HT1080 (cell line): ENCODE measurements at regions not wholly inside any gene's neighbourhood (a gene's known extent, or its start where the extent isn't known, plus 50 kb on each side); places are given as distances from the start of the nearest gene placed in this dataset.
"Not testable (repeated sequence)": the region's sequence is repeated elsewhere in the genome, so short reads cannot be mapped to it uniquely, and the experiment has no call there.

Source experiments
- DNase-seq: peaks from one replicate; pipeline ENCODE4 v3.0.0-alpha.2; 2015; ENCODE audit warnings: low read depth

DNA sequence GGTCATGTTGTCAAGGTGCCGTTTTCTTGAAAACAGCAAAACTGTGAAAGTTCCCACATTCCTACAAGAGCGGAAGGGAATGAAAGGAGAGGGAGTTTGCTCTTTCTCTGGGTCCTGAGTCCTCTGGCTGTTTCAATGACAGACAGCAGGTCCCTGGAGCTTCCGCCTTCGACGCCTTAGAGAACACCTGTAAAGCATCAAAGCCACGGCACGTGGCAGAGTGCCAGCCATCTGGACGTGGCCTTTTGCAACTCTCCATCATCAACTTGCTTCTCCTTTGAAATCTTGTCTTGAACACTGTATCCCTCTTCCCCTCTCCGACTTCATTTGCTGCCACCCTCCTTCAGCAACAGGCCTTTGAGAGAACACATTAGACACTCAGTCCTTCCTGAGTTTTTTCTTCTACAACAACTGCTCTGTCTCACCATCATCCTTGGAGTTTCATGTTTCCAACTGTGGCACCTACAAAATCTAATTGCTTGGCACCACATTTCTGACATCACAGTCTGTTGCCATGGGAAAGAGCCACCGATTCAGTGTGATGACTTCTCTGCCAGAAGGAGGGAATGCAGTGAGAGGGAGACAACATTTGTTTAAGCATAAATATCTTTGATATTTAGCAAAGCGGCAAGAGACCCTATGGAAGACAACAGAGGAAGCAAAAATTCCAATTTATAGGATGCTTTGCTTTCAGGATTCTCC lies 204.9 kb upstream of the PTER start:
- DNase-seq = no peak

GRCh38 chr10:16232441-16232840 lies 204.4 kb upstream of the PTER start:
- no peak for DNase-seq

GRCh38 chr10:16234916-16235315 lies 201.9 kb upstream of the PTER start:
- no peak for DNase-seq

DNA sequence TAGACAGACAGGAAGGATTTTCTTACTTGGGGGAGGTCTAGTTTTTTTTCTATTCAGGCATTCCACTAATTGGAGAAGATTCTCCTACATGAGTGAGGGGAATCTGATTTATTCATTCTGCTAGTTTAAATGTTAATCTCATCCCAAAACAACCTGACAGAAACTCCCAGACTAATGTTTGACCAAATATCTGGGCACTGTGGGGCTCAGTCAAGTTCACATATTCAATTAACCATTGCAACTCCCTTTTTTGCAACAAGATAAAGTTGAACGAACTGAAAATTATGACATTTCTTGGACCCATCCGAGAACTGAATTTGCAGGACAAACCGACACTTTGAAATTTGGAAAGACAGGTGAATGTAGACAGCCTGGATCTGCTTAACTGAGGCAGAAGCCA lies 194.4 kb upstream of the PTER start:
- DNase-seq = no peak

DNA sequence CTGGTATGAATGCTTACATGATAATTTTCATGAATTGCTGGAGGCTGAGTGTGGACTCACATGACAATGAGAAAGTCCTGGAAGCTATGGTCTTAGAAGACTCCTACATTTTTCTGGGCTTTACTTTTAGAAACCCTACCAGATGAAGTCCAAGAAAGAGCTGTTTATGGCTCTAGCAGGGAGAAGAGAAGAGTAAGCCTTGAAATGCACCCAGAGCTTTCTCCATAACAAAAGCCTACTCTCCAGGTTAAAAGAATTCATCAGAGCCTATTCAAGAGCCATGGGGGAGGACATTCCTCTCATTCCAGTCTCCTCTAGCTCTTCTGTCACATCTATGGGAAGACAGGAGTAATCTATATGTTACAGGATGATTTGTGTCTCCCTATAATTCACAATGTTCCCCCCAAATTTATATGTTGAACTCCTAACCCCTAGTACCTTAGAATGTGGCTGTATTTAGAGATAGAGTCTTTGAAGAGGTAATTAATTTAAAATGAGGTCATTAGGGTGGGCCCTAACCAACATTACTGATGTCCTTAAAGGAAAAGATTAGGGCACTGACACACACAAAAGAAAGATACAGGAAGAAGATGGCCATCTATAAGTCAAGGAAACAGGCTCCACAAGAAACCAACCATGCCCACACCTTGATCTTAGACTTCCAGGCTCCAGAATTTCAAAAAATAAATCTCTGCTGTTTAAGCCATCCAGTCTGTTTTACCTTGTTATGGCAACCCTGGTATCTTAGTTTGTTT lies 193.8 kb upstream of the PTER start:
- DNase-seq = no peak

GRCh38 chr10:16250136-16250535 lies 186.7 kb upstream of the PTER start:
- DNase-seq = not testable (repeated sequence)

GRCh38 chr10:16256336-16256735 lies 180.5 kb upstream of the PTER start:
- DNase-seq = no peak

DNA sequence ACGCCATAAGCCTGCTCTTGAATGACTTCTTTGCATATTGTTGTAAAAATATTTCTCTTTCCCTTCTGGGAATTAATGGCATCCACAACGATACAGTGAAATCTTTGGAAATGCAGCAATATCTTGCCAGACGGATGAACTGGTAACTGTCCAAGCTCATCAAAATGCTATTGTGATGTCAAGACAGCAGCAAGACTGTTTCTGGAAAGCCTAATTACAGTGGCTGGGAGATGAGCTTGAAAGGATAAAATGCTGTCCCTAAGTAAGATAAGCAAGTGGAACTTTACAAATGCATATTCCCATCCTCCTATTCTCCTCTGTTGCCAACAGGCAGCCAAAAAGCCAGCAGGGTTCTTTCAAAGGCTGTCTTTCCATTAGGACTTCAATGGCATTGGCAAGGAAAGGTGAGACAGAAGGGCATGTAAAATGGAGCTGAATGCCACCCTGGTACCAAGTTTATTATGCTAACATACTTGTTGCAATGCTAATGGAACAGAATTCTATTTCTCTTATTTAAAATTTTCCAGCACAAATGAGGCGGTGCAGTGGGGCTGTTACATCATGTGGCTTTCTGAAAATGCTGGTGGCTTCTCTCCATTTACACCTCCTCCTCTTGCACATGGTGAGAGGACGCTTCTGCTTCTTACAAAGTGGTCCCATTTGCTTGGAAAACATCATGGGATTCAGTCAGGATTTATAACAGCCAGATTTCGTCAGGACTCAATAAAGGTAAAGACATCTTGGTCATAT lies 178.3 kb upstream of the PTER start:
- no peak for DNase-seq

DNA sequence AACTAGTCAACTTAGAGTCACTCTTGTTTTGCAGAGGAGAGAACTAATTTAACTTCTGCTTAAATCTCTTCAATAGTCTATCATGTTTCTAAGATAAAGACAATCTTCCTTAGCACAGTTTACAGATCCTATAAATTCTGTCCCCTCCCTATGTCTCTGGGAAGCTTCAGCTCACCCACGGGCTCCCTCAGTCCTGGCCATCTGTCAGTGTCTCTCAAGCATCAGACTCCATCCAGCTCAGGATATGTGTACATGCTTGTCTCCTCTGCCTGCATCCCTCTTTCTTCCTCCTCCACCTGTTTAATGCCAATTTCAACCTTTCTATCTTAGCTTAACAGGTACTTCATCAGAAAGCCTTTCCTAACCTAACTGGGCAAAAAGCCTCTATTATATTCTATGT lies 177.1 kb upstream of the PTER start:
- DNase-seq = no peak

- DNase-seq = no peak
Measured at GRCh38 chr10:16260388-16260787, 176.4 kb upstream of the PTER start.

GRCh38 chr10:16271571-16271970 lies 165.2 kb upstream of the PTER start:
- DNase-seq = no peak

- no peak for DNase-seq
Measured at GRCh38 chr10:16274911-16275310, 161.9 kb upstream of the PTER start.

DNA sequence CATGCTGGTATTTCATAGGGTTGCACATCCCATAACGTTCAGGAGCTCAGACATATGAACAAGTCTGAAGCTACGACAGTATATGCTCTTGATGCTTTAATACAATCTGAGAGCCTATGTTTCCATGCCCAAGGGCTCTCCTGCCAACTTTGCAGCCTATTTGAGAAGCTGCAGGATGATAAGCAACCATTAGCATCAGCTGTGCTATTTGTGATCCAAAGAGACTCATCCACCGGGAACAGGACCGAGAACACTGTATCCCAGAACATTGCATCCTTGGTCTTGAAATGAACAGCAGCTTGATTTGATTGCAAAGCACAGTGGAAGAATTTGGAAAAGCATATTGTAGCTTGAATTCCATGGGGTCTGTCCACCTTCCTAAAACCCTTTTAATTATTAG lies 156.2 kb upstream of the PTER start:
- no peak for DNase-seq

GRCh38 chr10:16292366-16292765 lies 144.4 kb upstream of the PTER start:
- DNase-seq = no peak

DNA sequence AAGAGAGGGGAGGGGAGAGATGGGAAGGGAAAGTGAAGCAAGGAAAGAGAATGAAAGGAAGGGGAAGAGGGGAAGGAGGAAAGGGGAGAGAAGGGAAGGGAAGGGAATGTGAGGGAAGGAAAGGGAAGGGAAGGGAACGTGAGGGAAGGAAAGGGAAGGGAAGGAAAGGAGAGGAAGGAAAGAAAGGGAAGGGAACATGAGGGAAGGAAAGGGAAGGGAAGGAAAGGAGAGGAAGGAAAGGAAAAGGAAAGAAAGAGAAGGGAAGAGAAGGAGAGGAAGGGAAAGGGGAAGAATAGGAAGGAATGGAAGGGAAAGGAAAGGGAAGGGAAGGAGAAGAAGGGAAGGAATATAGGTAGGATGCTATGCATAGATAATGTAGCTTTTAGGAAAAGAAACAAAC lies 139.7 kb upstream of the PTER start:
- DNase-seq = no peak

- no peak for DNase-seq
Measured at GRCh38 chr10:16297642-16298041, 139.2 kb upstream of the PTER start.

DNA sequence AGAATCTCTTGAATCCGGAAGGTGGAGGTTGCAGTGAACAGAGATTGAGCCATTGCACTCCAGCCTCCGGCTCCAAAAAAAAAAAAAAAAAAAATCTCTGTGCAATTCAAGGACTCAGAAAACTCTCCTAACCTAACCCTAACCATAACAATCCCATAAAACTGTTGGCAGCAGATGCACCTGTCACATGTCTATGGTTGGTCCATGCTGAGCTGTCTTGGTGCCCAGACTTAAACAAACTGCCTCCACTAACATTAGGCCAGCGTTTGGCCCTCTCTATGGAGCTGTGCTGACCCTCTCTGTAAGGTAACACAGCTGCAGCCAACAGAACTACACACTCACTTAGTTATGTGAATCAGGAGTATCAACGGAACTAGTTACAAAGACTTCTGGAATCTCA lies 132.5 kb upstream of the PTER start:
- no peak for DNase-seq

- no peak for DNase-seq
Measured at GRCh38 chr10:16310440-16310839, 126.4 kb upstream of the PTER start.

GRCh38 chr10:16314259-16314658 lies 122.6 kb upstream of the PTER start:
- DNase-seq = no peak

DNA sequence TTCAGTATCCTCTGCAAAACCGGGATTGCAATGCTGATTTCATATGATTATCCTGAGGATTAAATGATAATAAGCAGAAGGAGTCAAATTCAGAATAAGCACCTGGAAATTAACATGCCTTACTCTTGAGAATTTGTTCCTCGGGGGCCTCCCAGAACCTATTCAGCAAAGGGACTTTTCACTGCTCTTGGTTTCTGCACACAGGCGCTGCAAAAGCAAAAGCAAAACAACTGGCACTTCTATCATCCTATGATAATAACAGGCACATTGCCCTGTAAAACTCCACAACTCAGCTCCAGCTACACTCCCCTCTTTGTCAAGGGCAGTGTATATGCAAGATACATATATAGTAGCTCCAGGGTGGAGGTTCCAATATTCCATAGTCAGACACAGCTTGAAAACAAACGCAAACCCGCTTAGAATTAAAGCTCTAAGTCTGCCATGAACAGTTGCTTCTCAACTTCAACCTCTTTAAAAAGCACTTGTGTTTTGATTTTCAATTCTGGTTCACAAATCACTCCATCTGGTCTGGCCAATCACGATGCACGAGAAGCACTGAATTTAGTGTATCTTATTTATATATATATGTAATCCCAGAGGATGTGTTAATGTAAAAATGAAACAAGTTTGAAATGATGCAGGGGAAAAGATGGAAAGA lies 119.9 kb upstream of the PTER start:
- DNase-seq = no peak

- no peak for DNase-seq
Measured at GRCh38 chr10:16341637-16342036, 95.2 kb upstream of the PTER start.

GRCh38 chr10:16348891-16349290 lies 87.9 kb upstream of the PTER start:
- DNase-seq = no peak
